SU-DHL-6 (cell line): ENCODE measurements at regions not wholly inside any gene's neighbourhood (a gene's known extent, or its start where the extent isn't known, plus 50 kb on each side); places are given as distances from the start of the nearest gene placed in this dataset.
A peak's percentile ranks its signal among the peaks of the same experiment; 100 is the strongest.
"Not testable (repeated sequence)": the region's sequence is repeated elsewhere in the genome, so short reads cannot be mapped to it uniquely, and the experiment has no call there.

ENCODE experiments used
- H2AFZ ChIP-seq: fragments of 200-600 bp; sonication (generic); 2 replicates; pipeline ENCODE4 v1.6.1; 2014; ENCODE audit warnings: low read depth, mild to moderate bottlenecking, moderate library complexity, mixed read lengths, antibody characterized with exemption, low read length; ENCODE audit not compliant: severe bottlenecking
- H3F3A ChIP-seq: fragments of 200-600 bp; shearing (Covaris generic); 2 replicates; pipeline ENCODE4 v1.6.0; 2016; ENCODE audit warnings: antibody characterized with exemption, mild to moderate bottlenecking; ENCODE audit not compliant: insufficient read depth
- H3K27ac ChIP-seq: fragments of 200-600 bp; sonication (generic); 2 replicates; pipeline ENCODE4 v1.5.1; 2016; ENCODE audit warnings: low read depth, mild to moderate bottlenecking, low read length, moderate library complexity, mixed read lengths
- H3K27me3 ChIP-seq: fragments of 200-600 bp; sonication (generic), shearing (Covaris generic); 2 replicates; pipeline ENCODE4 v1.6.0; 2014; ENCODE audit warnings: mild to moderate bottlenecking, low read length
- H3K36me3 ChIP-seq: fragments of 200-600 bp; sonication (generic); 2 replicates; pipeline ENCODE4 v1.6.1; 2014; ENCODE audit warnings: mild to moderate bottlenecking, low read length, mixed read lengths
- H3K4me2 ChIP-seq: fragments of 300-600, 200-600 bp; shearing (Covaris generic), sonication (generic); 2 replicates; pipeline ENCODE4 v1.6.0; 2014; ENCODE audit warnings: low read length, low read depth, mild to moderate bottlenecking; ENCODE audit not compliant: poor library complexity, severe bottlenecking
- H3K4me3 ChIP-seq: fragments of 200-600 bp; sonication (generic); 2 replicates; pipeline ENCODE4 v1.5.1; 2014; ENCODE audit warnings: antibody characterized with exemption, low read length, mild to moderate bottlenecking, mixed read lengths; ENCODE audit not compliant: insufficient read depth, poor library complexity, severe bottlenecking
- H3K79me2 ChIP-seq: fragments of 200-600 bp; sonication (generic); 2 replicates; pipeline ENCODE4 v1.6.1; 2014; ENCODE audit warnings: mild to moderate bottlenecking, low read length, moderate library complexity; ENCODE audit not compliant: insufficient read depth
- H3K9ac ChIP-seq: fragments of 200-600 bp; sonication (generic); 2 replicates; pipeline ENCODE4 v1.7.0; 2014; ENCODE audit warnings: mild to moderate bottlenecking, low read length
- H3K9me2 ChIP-seq: fragments of 200-600 bp; sonication (generic); replicated peaks from 2 replicates; pipeline ENCODE4 v1.6.1; 2014; ENCODE audit warnings: low read length; ENCODE audit not compliant: insufficient read depth
- H3K9me3 ChIP-seq: fragments of 200-600 bp; sonication (generic); 2 replicates; pipeline ENCODE4 v1.6.1; 2014; ENCODE audit warnings: low read length, mixed read lengths; ENCODE audit not compliant: insufficient read depth
- H4K20me1 ChIP-seq: fragments of 200-600 bp; sonication (generic); 2 replicates; pipeline ENCODE4 v1.6.1; 2014; ENCODE audit warnings: low read depth, mild to moderate bottlenecking, antibody characterized with exemption, low read length, moderate library complexity, mixed read lengths
- CTCF ChIP-seq: fragments of 200-600 bp; sonication (generic); IDR thresholded peaks from one replicate; pipeline ENCODE4 v1.5.1; 2017; ENCODE audit warnings: antibody characterized with exemption, mild to moderate bottlenecking, low read length, moderate library complexity; ENCODE audit not compliant: insufficient read depth, poor library complexity, severe bottlenecking
- EZH2phosphoT487 ChIP-seq: fragments of 200-600 bp; sonication (generic), shearing (Covaris generic); conservative IDR thresholded peaks from 2 replicates; pipeline ENCODE4 v1.6.1; 2018; ENCODE audit warnings: mild to moderate bottlenecking, antibody characterized with exemption, low read length, moderate library complexity, mixed read lengths

- H2AFZ ChIP-seq, result peak overlapping the region; percentile 83
- peaks cover 32% of the 10 kb centered on the region; the same call in 1 of the 2 replicates for H3K9me3 ChIP-seq
- peak overlapping the region; percentile 54 for H3K9ac ChIP-seq
- no peaks in the 10 kb centered on the region for H3K79me2 ChIP-seq
- H3K4me3 ChIP-seq, result peak overlapping the region; percentile 60
- peak overlapping the region; percentile 89 for H3K4me2 ChIP-seq
- TF ChIP-seq EZH2phosphoT487, result no peak
- no peak for TF ChIP-seq CTCF
- no peaks in the 10 kb centered on the region for H3K27me3 ChIP-seq
- H3K9me2 ChIP-seq, result no peaks in the 10 kb centered on the region
- no peaks in the 10 kb centered on the region for H4K20me1 ChIP-seq
- no peaks in the 10 kb centered on the region; the same call in 1 of the 2 replicates for H3F3A ChIP-seq
- H3K36me3 ChIP-seq, result peaks cover 35% of the 10 kb centered on the region
- peak overlapping the region; percentile 77 for H3K27ac ChIP-seq
These were observed 140.8 kb upstream of the CARMIL1 start for GRCh38 chr6:25138233-25138933.

GRCh38 chr6:25138934-25139415 is 140.2 kb upstream of the CARMIL1 start:
- H3K9me2 ChIP-seq, result no peaks in the 10 kb centered on the region
- peak overlapping the region; percentile 60 for H3K4me3 ChIP-seq
- peak overlapping the region; percentile 77 for H3K27ac ChIP-seq
- H3K9me3 ChIP-seq, result peaks cover 26% of the 10 kb centered on the region; the same call in 1 of the 2 replicates
- H3K36me3 ChIP-seq, result peaks cover 29% of the 10 kb centered on the region
- H3K4me2 ChIP-seq, result peak overlapping the region; percentile 89
- peak overlapping the region; percentile 54 for H3K9ac ChIP-seq
- TF ChIP-seq EZH2phosphoT487 (no peak), CTCF (no peak)
- no peaks in the 10 kb centered on the region; the same call in 1 of the 2 replicates for H3F3A ChIP-seq
- H3K27me3 ChIP-seq, result no peaks in the 10 kb centered on the region
- no peaks in the 10 kb centered on the region for H4K20me1 ChIP-seq
- no peaks in the 10 kb centered on the region for H3K79me2 ChIP-seq
- peak overlapping the region; percentile 83 for H2AFZ ChIP-seq

- not testable (repeated sequence) for H3K27ac ChIP-seq, H3K27me3 ChIP-seq, H3K4me2 ChIP-seq, H3F3A ChIP-seq, H3K79me2 ChIP-seq, H2AFZ ChIP-seq, H4K20me1 ChIP-seq, H3K9me2 ChIP-seq, H3K9ac ChIP-seq, H3K4me3 ChIP-seq
- Histone ChIP-seq H3K9me3 (peaks cover 20% of the 10 kb centered on the region; the same call in 1 of the 2 replicates), H3K36me3 (peaks cover 23% of the 10 kb centered on the region)
These were observed 139.6 kb upstream of the CARMIL1 start for GRCh38 chr6:25139608-25140007.

GRCh38 chr6:25142506-25142905 is 136.7 kb upstream of the CARMIL1 start:
- Histone ChIP-seq H3K4me3 (no peak overlapping the region), H3K79me2 (no peaks in the 10 kb centered on the region), H2AFZ (no peak overlapping the region), H3K9me3 (no peaks in the 10 kb centered on the region), H3K27ac (no peak overlapping the region; the same call in 1 of the 2 replicates), H3K4me2 (no peak overlapping the region), H3F3A (no peaks in the 10 kb centered on the region; the same call in 1 of the 2 replicates), H4K20me1 (no peaks in the 10 kb centered on the region), H3K36me3 (no peaks in the 10 kb centered on the region), H3K9me2 (no peaks in the 10 kb centered on the region), H3K9ac (no peak overlapping the region), H3K27me3 (no peaks in the 10 kb centered on the region)
- TF ChIP-seq EZH2phosphoT487 (no peak), CTCF (no peak)
